HepG2 (cell line): ENCODE measurements at regions not wholly inside any gene's neighbourhood (a gene's known extent, or its start where the extent isn't known, plus 50 kb on each side); places are given as distances from the start of the nearest gene placed in this dataset.

Experiments used
- CTCF ChIP-seq: sonication (generic); formaldehyde crosslinking; IDR thresholded peaks from 2 replicates; pipeline ENCODE4 v1.5.0; 2020; ENCODE audit warnings: mild to moderate bottlenecking, missing genetic modification reagents, moderate library complexity
- NR2C2 ChIP-seq: sonication (generic); formaldehyde crosslinking; IDR thresholded peaks from 2 replicates; pipeline ENCODE4 v1.4.0; 2020; ENCODE audit warnings: missing genetic modification reagents, mild to moderate bottlenecking, moderate library complexity, borderline replicate concordance
- TF ChIP-seq, protein P1 (sequence below): sonication (generic); formaldehyde crosslinking; IDR thresholded peaks from 2 replicates; pipeline ENCODE4 v1.4.0; 2020; ENCODE audit warnings: missing genetic modification reagents

DNA sequence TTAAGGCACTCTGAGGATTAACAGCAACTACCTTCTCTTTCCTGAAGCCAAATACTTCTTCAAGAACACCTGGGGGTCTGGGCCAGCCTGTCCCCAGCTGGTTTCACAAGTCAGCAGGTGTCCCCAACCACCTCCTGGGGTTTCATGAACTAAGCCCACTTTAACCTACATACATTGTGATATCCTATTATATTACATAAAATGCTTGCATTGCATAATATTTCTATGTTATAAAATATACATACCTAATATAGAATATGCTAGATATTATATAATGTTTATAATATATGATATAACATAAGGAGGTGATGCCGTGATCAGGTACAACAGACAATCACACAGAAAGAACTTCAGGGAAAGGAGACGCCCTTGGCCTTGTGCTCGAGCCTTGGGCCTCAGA is 367.6 kb downstream of the C16orf95 start:
- TF ChIP-seq NR2C2 (CRISPR knock-in tag) (no peak), CTCF (CRISPR knock-in tag) (no peak)
- TF ChIP-seq, protein P1, sequence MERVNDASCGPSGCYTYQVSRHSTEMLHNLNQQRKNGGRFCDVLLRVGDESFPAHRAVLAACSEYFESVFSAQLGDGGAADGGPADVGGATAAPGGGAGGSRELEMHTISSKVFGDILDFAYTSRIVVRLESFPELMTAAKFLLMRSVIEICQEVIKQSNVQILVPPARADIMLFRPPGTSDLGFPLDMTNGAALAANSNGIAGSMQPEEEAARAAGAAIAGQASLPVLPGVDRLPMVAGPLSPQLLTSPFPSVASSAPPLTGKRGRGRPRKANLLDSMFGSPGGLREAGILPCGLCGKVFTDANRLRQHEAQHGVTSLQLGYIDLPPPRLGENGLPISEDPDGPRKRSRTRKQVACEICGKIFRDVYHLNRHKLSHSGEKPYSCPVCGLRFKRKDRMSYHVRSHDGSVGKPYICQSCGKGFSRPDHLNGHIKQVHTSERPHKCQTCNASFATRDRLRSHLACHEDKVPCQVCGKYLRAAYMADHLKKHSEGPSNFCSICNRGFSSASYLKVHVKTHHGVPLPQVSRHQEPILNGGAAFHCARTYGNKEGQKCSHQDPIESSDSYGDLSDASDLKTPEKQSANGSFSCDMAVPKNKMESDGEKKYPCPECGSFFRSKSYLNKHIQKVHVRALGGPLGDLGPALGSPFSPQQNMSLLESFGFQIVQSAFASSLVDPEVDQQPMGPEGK (CRISPR knock-in tag): no peak
